ENCODE measurements at regions not wholly inside any gene's neighbourhood (a gene's known extent, or its start where the extent isn't known, plus 50 kb on each side); places are given as distances from the start of the nearest gene placed in this dataset.

DNA sequence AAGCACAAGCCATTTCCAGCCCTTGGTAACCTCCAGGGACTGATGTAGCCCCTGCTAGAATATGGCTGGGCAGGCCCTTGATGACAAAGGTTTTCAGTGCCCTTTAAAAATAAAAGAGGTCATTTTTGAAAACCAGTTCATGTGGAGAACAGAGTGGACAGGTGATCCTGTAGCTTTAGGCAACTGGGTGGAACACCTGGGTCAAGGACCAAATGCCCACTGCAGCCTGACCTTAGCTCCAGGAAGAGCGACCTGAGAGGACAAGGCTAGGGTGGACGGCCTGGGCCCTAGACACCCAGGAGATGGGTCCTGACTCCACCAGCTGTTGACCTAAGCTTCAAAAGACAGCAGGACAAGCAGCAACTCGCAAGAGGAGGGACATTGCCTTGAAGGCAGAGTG, 116.6 kb downstream of the LIPG start:
- TF ChIP-seq, protein P1, sequence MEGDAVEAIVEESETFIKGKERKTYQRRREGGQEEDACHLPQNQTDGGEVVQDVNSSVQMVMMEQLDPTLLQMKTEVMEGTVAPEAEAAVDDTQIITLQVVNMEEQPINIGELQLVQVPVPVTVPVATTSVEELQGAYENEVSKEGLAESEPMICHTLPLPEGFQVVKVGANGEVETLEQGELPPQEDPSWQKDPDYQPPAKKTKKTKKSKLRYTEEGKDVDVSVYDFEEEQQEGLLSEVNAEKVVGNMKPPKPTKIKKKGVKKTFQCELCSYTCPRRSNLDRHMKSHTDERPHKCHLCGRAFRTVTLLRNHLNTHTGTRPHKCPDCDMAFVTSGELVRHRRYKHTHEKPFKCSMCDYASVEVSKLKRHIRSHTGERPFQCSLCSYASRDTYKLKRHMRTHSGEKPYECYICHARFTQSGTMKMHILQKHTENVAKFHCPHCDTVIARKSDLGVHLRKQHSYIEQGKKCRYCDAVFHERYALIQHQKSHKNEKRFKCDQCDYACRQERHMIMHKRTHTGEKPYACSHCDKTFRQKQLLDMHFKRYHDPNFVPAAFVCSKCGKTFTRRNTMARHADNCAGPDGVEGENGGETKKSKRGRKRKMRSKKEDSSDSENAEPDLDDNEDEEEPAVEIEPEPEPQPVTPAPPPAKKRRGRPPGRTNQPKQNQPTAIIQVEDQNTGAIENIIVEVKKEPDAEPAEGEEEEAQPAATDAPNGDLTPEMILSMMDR (IDR thresholded peaks at IDR 0.05): no peak
- no peak for TF ChIP-seq POLR2A (IDR thresholded peaks at IDR 0.05)

Measured in ovary (tissue), 3 donors.